GM12878 (cell line): ENCODE measurements at regions not wholly inside any gene's neighbourhood (a gene's known extent, or its start where the extent isn't known, plus 50 kb on each side); places are given as distances from the start of the nearest gene placed in this dataset.

Experiments
- ATAC-seq: fragments of 200-7000 bp; cut with Tn5 transposase; 3 replicates; pipeline ENCODE4 v1.9.1; 2020; ENCODE audit warnings: mild to moderate bottlenecking, moderate library complexity
- BruUV-seq: library from RNA; stranded (reverse); fragments of 400-500 nt; replicated peaks from 2 replicates; lab custom pipeline; 2021; lab: Mats Ljungman, UMichigan
- CTCF ChIA-PET: fragments of 300-600 bp; sonication (Branson Sonifier 250); formaldehyde crosslinking; extraction: SDS; loops from one replicate; lab custom pipeline; 2021; ENCODE audit warnings: inconsistent platforms; lab: Yijun Ruan, JAX
- POLR2A ChIA-PET: fragments of 350-600 bp; formaldehyde crosslinking; extraction: SDS; loops from one replicate; lab custom pipeline; 2021; ENCODE audit warnings: inconsistent platforms; lab: Charles Lee
- RAD21 ChIA-PET: fragments of 300-600 bp; sonication (Branson Sonifier 250); formaldehyde crosslinking; loops from one replicate; lab custom pipeline; 2023; ENCODE audit warnings: antibody characterized with exemption; ENCODE audit not compliant: unreplicated experiment; lab: Charles Lee
- SMC1A ChIA-PET: fragments of 300-600 bp; sonication (Branson Sonifier 250); formaldehyde crosslinking; loops from one replicate; lab custom pipeline; 2023; ENCODE audit not compliant: unreplicated experiment, uncharacterized antibody; lab: Charles Lee
- DNase-seq: peaks from one replicate; pipeline ENCODE4 v3.0.0-alpha.2; 2011; ENCODE audit warnings: low read depth, low spot score
- FAIRE-seq: peaks from 3 replicates; lab custom pipeline; 2011; peaks lifted over from hg19 to GRCh38; lab: Jason Lieb, UNC
- H2AFZ ChIP-seq: 2 replicates; pipeline ENCODE4 v1.6.0; 2011; ENCODE audit warnings: low read depth, low read length, control low read depth; ENCODE audit not compliant: control insufficient read depth
- H3K27ac ChIP-seq: 2 replicates; pipeline ENCODE4 v1.5.1; 2011; ENCODE audit warnings: control low read depth; ENCODE audit not compliant: control insufficient read depth, insufficient read depth
- H3K27me3 ChIP-seq, 2 experiments: replicated peaks in 1 of 2; 2 replicates each; pipeline versions ENCODE4 v1.6.0 to v1.6.1; 2011; ENCODE audit warnings: low read length in 1 of 2; ENCODE audit not compliant: control insufficient read depth in 2 of 2, insufficient read depth in 2 of 2
- H3K36me3 ChIP-seq, 2 experiments: 2 replicates each; pipeline ENCODE4 v1.5.1; 2011; ENCODE audit warnings: low read length in 1 of 2; ENCODE audit not compliant: control insufficient read depth in 2 of 2, insufficient read depth in 2 of 2
- H3K4me1 ChIP-seq: 2 replicates; pipeline ENCODE4 v1.6.1; 2011; ENCODE audit warnings: mild to moderate bottlenecking, low read length, moderate library complexity, mixed read lengths; ENCODE audit not compliant: control insufficient read depth, insufficient read depth
- H3K4me2 ChIP-seq: 2 replicates; pipeline ENCODE4 v1.6.0; 2011; ENCODE audit warnings: control low read depth; ENCODE audit not compliant: control insufficient read depth, insufficient read depth
- H3K4me3 ChIP-seq: fragments of 200-600 bp; sonication (generic); 2 replicates; pipeline ENCODE4 v1.5.1; 2016
- H3K79me2 ChIP-seq: 2 replicates; pipeline ENCODE4 v1.6.0; 2011; ENCODE audit warnings: low read length; ENCODE audit not compliant: control insufficient read depth, insufficient read depth
- H3K9ac ChIP-seq: 2 replicates; pipeline ENCODE4 v1.8.0; 2011; ENCODE audit warnings: low read length, control low read depth, mixed read lengths; ENCODE audit not compliant: control insufficient read depth, insufficient read depth
- H3K9me3 ChIP-seq: replicated peaks from 3 replicates; pipeline ENCODE4 v1.5.1; 2011; ENCODE audit warnings: mild to moderate bottlenecking, low read length; ENCODE audit not compliant: control insufficient read depth, insufficient read depth
- H4K20me1 ChIP-seq: 2 replicates; pipeline ENCODE4 v1.6.0; 2011; ENCODE audit not compliant: control insufficient read depth, insufficient read depth
- EED ChIP-seq: sonication (generic); IDR thresholded peaks from 2 replicates; pipeline ENCODE4 v1.6.1; 2016; ENCODE audit warnings: antibody characterized with exemption, low read depth
- EGR1 ChIP-seq, 2 experiments: IDR thresholded peaks; 1 replicate in 1 of 2; 2 replicates in 1 of 2; pipeline ENCODE4 v1.6.1; 2011 to 2012; ENCODE audit warnings: low read depth in 2 of 2, low read length in 2 of 2, borderline replicate concordance in 1 of 2, mild to moderate bottlenecking in 1 of 2, moderate library complexity in 1 of 2
- ETV6 ChIP-seq, 2 experiments: fragments of 450-650 bp in 1 of 2; IDR thresholded peaks in 1 of 2; conservative IDR thresholded peaks in 1 of 2; 2 replicates each; pipeline ENCODE4 v1.6.1; 2014; ENCODE audit warnings: antibody characterized with exemption in 1 of 2, borderline replicate concordance in 1 of 2, low read depth in 1 of 2, mild to moderate bottlenecking in 1 of 2, moderate library complexity in 1 of 2
- POLR2AphosphoS5 ChIP-seq: IDR thresholded peaks from 2 replicates; pipeline ENCODE4 v1.6.1; 2011; ENCODE audit warnings: mild to moderate bottlenecking, low read length, inconsistent platforms
- POU2F2 ChIP-seq: IDR thresholded peaks from 3 replicates; pipeline ENCODE4 v1.6.1; 2011; ENCODE audit warnings: low read depth, mild to moderate bottlenecking, low read length, borderline replicate concordance
- SMC3 ChIP-seq: IDR thresholded peaks from 2 replicates; pipeline ENCODE4 v1.6.1; 2011; ENCODE audit warnings: low read length, improper control_type of control experiment, borderline replicate concordance
- SREBF2 ChIP-seq: IDR thresholded peaks from 2 replicates; pipeline ENCODE4 v1.6.1; 2012; ENCODE audit warnings: mild to moderate bottlenecking, low read length
- ZNF207 ChIP-seq: fragments of 450-650 bp; IDR thresholded peaks from 2 replicates; pipeline ENCODE4 v1.6.1; 2014; ENCODE audit warnings: antibody characterized with exemption, mild to moderate bottlenecking, borderline replicate concordance
- ZZZ3 ChIP-seq: IDR thresholded peaks from 2 replicates; pipeline ENCODE4 v1.6.1; 2011; ENCODE audit warnings: low read depth; ENCODE audit not compliant: control insufficient read depth, insufficient read length
- WGBS: methylation state at CpG from one replicate; pipeline ENCODE4 v1.1.6; 2016; ENCODE audit warnings: low lambda C conversion rate; ENCODE audit not compliant: insufficient replicate concordance, insufficient coverage; ENCODE audit errors: missing lambda C conversion rate; 5-methylcytosine and 5-hydroxymethylcytosine counted together
- in situ Hi-C: fragments of 300-500 bp; cut with MboI; formaldehyde crosslinking; loops from 9 replicates; pipeline ENCODE4 v1.14.3; 2018; ENCODE audit warnings: mixed read lengths
- intact Hi-C: fragments of 100-400 bp; cut with micrococcal nuclease; formaldehyde crosslinking; loops from one replicate; pipeline ENCODE4 v1.14.2; 2022; ENCODE audit not compliant: unreplicated experiment
- TF ChIP-seq, protein P1 (sequence below): fragments of 450-650 bp; IDR thresholded peaks from 2 replicates; pipeline ENCODE4 v1.6.1; 2017; ENCODE audit warnings: mild to moderate bottlenecking
- TF ChIP-seq, protein P2 (sequence below): fragments of 450-650 bp; IDR thresholded peaks from 2 replicates; pipeline ENCODE4 v1.6.1; 2014; ENCODE audit warnings: mild to moderate bottlenecking

GRCh38 chr14:100467046-100467750, 120.0 kb downstream of the BEGAIN start:
- SMC1A ChIA-PET: no interaction called here
- no peak for ATAC-seq

More at GRCh38 chr14:100467046-100467750, 120.0 kb downstream of the BEGAIN start:
- no peaks in the 10 kb centered on the region for H3K9me3 ChIP-seq
- ChIA-PET POLR2A (no interaction called here), RAD21 (no interaction called here), CTCF (interaction anchor here (1.4 to 1.5 kb wide), 2 partner anchors 83 to 179 kb away, joined by 4 read pairs; no protein-coding TSS in a partner anchor)
- H3K79me2 ChIP-seq: no peaks in the 10 kb centered on the region
- no peaks in the 10 kb centered on the region for H3K36me3 ChIP-seq
- FAIRE-seq: no peak
- intact Hi-C loops (no loop called here), in situ Hi-C loops (no loop called here)
- no peak overlapping the region for H3K27ac ChIP-seq
- H3K4me1 ChIP-seq: no peaks in the 10 kb centered on the region
- H3K27me3 ChIP-seq: no peaks in the 10 kb centered on the region
- H2AFZ ChIP-seq: no peak overlapping the region
- H4K20me1 ChIP-seq: no peaks in the 10 kb centered on the region
- no peak overlapping the region for H3K9ac ChIP-seq
- no TSS peak for BruUV-seq
- no peak overlapping the region for H3K4me3 ChIP-seq
- TF ChIP-seq SMC3: no peak
- TF ChIP-seq POLR2AphosphoS5: no peak
- TF ChIP-seq ETV6 (conservative IDR thresholded peaks at IDR 0.05 in 1 of 2, IDR thresholded peaks at IDR 0.05 in 1 of 2; ENCODE audit: borderline replicate concordance in 1 of 2, low read depth in 1 of 2): no peak
- no peak for TF ChIP-seq EGR1 (IDR thresholded peaks at IDR 0.05; ENCODE audit: borderline replicate concordance in 1 of 2, low read depth in 2 of 2, low read length in 2 of 2)
- TF ChIP-seq EED: no peak
- TF ChIP-seq, protein P1, sequence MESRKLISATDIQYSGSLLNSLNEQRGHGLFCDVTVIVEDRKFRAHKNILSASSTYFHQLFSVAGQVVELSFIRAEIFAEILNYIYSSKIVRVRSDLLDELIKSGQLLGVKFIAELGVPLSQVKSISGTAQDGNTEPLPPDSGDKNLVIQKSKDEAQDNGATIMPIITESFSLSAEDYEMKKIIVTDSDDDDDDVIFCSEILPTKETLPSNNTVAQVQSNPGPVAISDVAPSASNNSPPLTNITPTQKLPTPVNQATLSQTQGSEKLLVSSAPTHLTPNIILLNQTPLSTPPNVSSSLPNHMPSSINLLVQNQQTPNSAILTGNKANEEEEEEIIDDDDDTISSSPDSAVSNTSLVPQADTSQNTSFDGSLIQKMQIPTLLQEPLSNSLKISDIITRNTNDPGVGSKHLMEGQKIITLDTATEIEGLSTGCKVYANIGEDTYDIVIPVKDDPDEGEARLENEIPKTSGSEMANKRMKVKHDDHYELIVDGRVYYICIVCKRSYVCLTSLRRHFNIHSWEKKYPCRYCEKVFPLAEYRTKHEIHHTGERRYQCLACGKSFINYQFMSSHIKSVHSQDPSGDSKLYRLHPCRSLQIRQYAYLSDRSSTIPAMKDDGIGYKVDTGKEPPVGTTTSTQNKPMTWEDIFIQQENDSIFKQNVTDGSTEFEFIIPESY: no peak
- TF ChIP-seq ZZZ3: no peak
- no peak for TF ChIP-seq ZNF207
- TF ChIP-seq SREBF2: no peak
- no peak for TF ChIP-seq POU2F2
- TF ChIP-seq, protein P2, sequence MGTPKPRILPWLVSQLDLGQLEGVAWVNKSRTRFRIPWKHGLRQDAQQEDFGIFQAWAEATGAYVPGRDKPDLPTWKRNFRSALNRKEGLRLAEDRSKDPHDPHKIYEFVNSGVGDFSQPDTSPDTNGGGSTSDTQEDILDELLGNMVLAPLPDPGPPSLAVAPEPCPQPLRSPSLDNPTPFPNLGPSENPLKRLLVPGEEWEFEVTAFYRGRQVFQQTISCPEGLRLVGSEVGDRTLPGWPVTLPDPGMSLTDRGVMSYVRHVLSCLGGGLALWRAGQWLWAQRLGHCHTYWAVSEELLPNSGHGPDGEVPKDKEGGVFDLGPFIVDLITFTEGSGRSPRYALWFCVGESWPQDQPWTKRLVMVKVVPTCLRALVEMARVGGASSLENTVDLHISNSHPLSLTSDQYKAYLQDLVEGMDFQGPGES: no peak
- DNase-seq: no peak
- no peak overlapping the region for H3K4me2 ChIP-seq
- WGBS: 49% methylated on average over 11 of the region's 11 CpGs
